ENCODE measurements at regions not wholly inside any gene's neighbourhood (a gene's known extent, or its start where the extent isn't known, plus 50 kb on each side); places are given as distances from the start of the nearest gene placed in this dataset.

DNA sequence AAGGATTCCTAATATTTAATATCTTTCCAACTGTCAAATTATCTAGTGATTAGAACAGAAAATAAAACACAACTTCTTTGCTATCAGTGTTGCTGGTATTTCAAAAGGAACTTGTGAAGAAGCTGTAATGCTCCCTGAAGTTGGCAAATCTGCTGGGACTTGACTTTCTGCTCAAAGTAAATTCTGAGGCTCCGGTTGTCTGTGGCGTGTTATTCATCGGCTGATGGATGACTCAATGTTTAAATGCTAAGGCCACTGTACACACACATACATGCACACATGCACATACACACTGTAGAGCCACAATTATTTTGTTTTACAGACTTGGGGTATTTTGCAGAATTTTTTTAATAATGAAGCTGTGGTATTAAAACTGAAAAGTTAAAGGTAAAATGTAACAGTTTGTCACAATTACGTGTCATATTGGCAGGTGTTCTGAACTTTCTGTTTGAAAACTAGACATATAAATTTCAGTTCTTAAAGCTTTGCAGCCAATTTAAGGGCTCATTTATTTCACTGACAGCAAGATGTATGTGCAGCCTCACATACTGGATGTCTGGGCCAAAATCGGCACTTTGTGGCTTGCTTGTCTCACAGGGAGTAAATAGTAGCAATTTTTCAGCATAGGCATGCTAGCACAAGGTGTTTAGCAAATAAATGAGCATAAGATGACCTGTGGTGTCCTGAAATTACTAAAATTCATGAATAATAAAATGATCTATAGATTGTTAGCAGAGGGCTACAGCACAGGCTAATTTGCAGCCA is 1691.7 kb upstream of the PCDH20 start:
- Histone ChIP-seq H4K8ac (ENCODE audit: low read depth, low read length) (no peak overlapping the region), H3K27me3 (ENCODE audit: insufficient read depth, low read length) (no peaks in the 10 kb centered on the region), H4K91ac (ENCODE audit: low read depth, low read length) (no peak overlapping the region), H3K4me1 (ENCODE audit: control insufficient read depth in 1 of 2, insufficient read depth in 2 of 2, low read length in 2 of 2) (no peaks in the 10 kb centered on the region), H3K79me1 (ENCODE audit: low read length) (no peaks in the 10 kb centered on the region), H2AK5ac (ENCODE audit: low read length) (no peak overlapping the region), H3K36me3 (ENCODE audit: control insufficient read depth in 1 of 2, insufficient read depth in 2 of 2, low read length in 2 of 2) (no peaks in the 10 kb centered on the region), H3K4ac (ENCODE audit: low read depth, low read length) (no peak overlapping the region), H3K4me3 (ENCODE audit: low read depth, low read length) (no peak overlapping the region), H3K9ac (ENCODE audit: low read length) (no peak overlapping the region), H2BK5ac (ENCODE audit: low read depth, low read length, poor library complexity) (no peak overlapping the region), H2AFZ (ENCODE audit: insufficient read depth, low read length, poor library complexity) (no peak overlapping the region), H2BK12ac (ENCODE audit: low read length) (no peak overlapping the region), H3K23ac (ENCODE audit: low read length) (no peak overlapping the region), H3K4me2 (ENCODE audit: low read length) (no peak overlapping the region), H3K14ac (ENCODE audit: low read length) (no peak overlapping the region), H3K18ac (ENCODE audit: low read length) (no peak overlapping the region), H3K9me3 (ENCODE audit: insufficient read depth, low read depth, low read length) (no peaks in the 10 kb centered on the region), H2BK120ac (ENCODE audit: insufficient read depth, low read length, poor library complexity) (no peak overlapping the region), H4K12ac (ENCODE audit: low read depth, low read length) (no peak overlapping the region), H3K27ac (ENCODE audit: low read depth, low read length) (no peak overlapping the region), H3K79me2 (ENCODE audit: control insufficient read depth, insufficient read depth, low read length, poor library complexity) (no peaks in the 10 kb centered on the region)
- WGBS (ENCODE audit: extremely low coverage, insufficient coverage, insufficient read length): no CpG with 5 or more reads among the region's 5 CpGs
- no peak for DNase-seq

DNA sequence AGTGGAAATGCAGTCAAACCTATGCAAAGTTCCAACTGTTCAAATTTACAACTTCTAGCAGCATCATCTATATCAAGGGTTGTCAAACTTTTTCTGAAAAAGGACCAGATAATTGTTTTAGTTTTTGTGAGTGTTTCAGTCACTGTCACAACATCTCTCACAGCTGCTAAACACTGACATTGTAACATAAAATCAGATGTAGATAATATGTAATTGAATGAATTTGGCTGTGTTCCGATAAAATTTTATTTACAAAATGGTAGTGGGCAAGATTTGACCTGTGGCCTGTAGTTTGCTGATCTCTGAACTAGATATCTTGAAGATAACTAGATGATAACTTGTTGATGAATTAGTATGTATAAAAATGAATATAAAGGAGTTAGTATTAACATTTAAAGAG is 1679.1 kb upstream of the PCDH20 start:
- H3K4me2 ChIP-seq (ENCODE audit: low read length): no peak overlapping the region
- H3K4me3 ChIP-seq (ENCODE audit: low read depth, low read length): no peak overlapping the region
- H2BK120ac ChIP-seq (ENCODE audit: insufficient read depth, low read length, poor library complexity): no peak overlapping the region
- no peaks in the 10 kb centered on the region for H3K36me3 ChIP-seq (ENCODE audit: control insufficient read depth in 1 of 2, insufficient read depth in 2 of 2, low read length in 2 of 2)
- no peaks in the 10 kb centered on the region for H3K9me3 ChIP-seq (ENCODE audit: insufficient read depth, low read depth, low read length)
- H2BK12ac ChIP-seq (ENCODE audit: low read length): no peak overlapping the region
- no CpG with 5 or more reads among the region's 1 CpG for WGBS (ENCODE audit: extremely low coverage, insufficient coverage, insufficient read length)
- no peak overlapping the region for H2AFZ ChIP-seq (ENCODE audit: insufficient read depth, low read length, poor library complexity)
- H4K91ac ChIP-seq (ENCODE audit: low read depth, low read length): no peak overlapping the region
- DNase-seq: no peak
- H3K14ac ChIP-seq (ENCODE audit: low read length): no peak overlapping the region
- H3K9ac ChIP-seq (ENCODE audit: low read length): no peak overlapping the region
- H3K79me2 ChIP-seq (ENCODE audit: control insufficient read depth, insufficient read depth, low read length, poor library complexity): no peaks in the 10 kb centered on the region
- no peaks in the 10 kb centered on the region for H3K27me3 ChIP-seq (ENCODE audit: insufficient read depth, low read length)
- no peak overlapping the region for H3K18ac ChIP-seq (ENCODE audit: low read length)
- no peak overlapping the region for H3K23ac ChIP-seq (ENCODE audit: low read length)
- H2AK5ac ChIP-seq (ENCODE audit: low read length): no peak overlapping the region
- no peak overlapping the region for H3K27ac ChIP-seq (ENCODE audit: low read depth, low read length)
- no peak overlapping the region for H4K8ac ChIP-seq (ENCODE audit: low read depth, low read length)
- no peak overlapping the region for H4K12ac ChIP-seq (ENCODE audit: low read depth, low read length)
- no peak overlapping the region for H2BK5ac ChIP-seq (ENCODE audit: low read depth, low read length, poor library complexity)
- no peak overlapping the region for H3K4ac ChIP-seq (ENCODE audit: low read depth, low read length)
- H3K4me1 ChIP-seq (ENCODE audit: control insufficient read depth in 1 of 2, insufficient read depth in 2 of 2, low read length in 2 of 2): no peaks in the 10 kb centered on the region
- no peaks in the 10 kb centered on the region for H3K79me1 ChIP-seq (ENCODE audit: low read length)

DNA sequence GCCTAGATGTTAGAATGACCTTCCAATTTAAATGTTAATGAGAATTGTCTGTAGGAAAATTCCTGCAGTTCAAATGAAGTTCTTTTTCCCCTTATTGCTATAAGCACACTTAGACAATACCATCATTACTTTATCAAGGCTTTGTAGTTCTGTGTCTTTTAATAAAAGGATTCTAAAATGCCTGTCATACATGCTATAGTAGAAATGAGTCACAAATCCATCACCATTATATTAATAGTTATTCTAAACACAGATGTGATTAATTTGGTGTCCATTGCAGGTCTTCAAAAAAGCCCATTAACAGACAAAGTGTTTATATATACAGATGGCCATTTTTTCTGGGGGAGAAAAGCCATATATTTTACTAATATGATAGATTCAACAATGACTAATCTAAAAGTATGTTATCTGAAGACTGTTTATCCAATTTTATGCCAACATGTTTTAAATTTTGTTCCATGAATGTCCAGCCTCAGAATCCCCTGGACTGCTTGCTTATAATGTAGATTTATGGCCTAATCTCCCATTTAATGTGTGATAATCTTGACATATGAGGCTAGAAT is 1678.3 kb upstream of the PCDH20 start:
- Histone ChIP-seq H4K12ac (ENCODE audit: low read depth, low read length) (no peak overlapping the region), H3K79me1 (ENCODE audit: low read length) (no peaks in the 10 kb centered on the region), H3K9ac (ENCODE audit: low read length) (no peak overlapping the region), H2AFZ (ENCODE audit: insufficient read depth, low read length, poor library complexity) (no peak overlapping the region), H3K14ac (ENCODE audit: low read length) (no peak overlapping the region), H3K36me3 (ENCODE audit: control insufficient read depth in 1 of 2, insufficient read depth in 2 of 2, low read length in 2 of 2) (no peaks in the 10 kb centered on the region), H3K27me3 (ENCODE audit: insufficient read depth, low read length) (no peaks in the 10 kb centered on the region), H2AK5ac (ENCODE audit: low read length) (no peak overlapping the region), H2BK5ac (ENCODE audit: low read depth, low read length, poor library complexity) (no peak overlapping the region), H4K91ac (ENCODE audit: low read depth, low read length) (no peak overlapping the region), H3K4me3 (ENCODE audit: low read depth, low read length) (no peak overlapping the region), H3K27ac (ENCODE audit: low read depth, low read length) (no peak overlapping the region), H3K18ac (ENCODE audit: low read length) (no peak overlapping the region), H4K8ac (ENCODE audit: low read depth, low read length) (no peak overlapping the region), H3K4ac (ENCODE audit: low read depth, low read length) (no peak overlapping the region), H3K4me2 (ENCODE audit: low read length) (no peak overlapping the region), H2BK120ac (ENCODE audit: insufficient read depth, low read length, poor library complexity) (no peak overlapping the region), H2BK12ac (ENCODE audit: low read length) (no peak overlapping the region), H3K23ac (ENCODE audit: low read length) (no peak overlapping the region), H3K79me2 (ENCODE audit: control insufficient read depth, insufficient read depth, low read length, poor library complexity) (no peaks in the 10 kb centered on the region), H3K9me3 (ENCODE audit: insufficient read depth, low read depth, low read length) (no peaks in the 10 kb centered on the region), H3K4me1 (ENCODE audit: control insufficient read depth in 1 of 2, insufficient read depth in 2 of 2, low read length in 2 of 2) (no peaks in the 10 kb centered on the region)
- DNase-seq: no peak

DNA sequence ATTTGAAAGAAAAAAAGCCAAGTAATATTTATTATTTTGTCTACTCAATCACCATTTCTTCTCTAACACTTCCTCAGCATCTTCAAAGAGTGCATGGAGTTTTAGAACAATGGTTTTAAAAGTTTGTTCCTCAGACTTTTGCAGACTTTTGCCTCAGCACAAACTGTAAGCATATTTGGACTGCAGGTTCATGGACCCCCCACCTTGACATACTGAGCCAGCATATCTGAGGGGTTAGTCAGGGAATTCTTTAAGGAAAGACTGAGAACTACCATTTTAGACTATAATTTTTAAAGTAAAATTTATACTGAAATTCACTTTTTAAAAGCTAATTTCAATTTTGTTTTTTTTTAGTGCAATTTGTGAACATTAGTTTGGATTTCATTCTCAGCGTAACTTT is 1676.8 kb upstream of the PCDH20 start:
- no peak overlapping the region for H3K4me3 ChIP-seq (ENCODE audit: low read depth, low read length)
- H2BK120ac ChIP-seq (ENCODE audit: insufficient read depth, low read length, poor library complexity): no peak overlapping the region
- H3K14ac ChIP-seq (ENCODE audit: low read length): no peak overlapping the region
- H3K36me3 ChIP-seq (ENCODE audit: control insufficient read depth in 1 of 2, insufficient read depth in 2 of 2, low read length in 2 of 2): no peaks in the 10 kb centered on the region
- no peak overlapping the region for H2BK12ac ChIP-seq (ENCODE audit: low read length)
- no peak overlapping the region for H3K9ac ChIP-seq (ENCODE audit: low read length)
- DNase-seq: no peak
- no peak overlapping the region for H3K23ac ChIP-seq (ENCODE audit: low read length)
- WGBS (ENCODE audit: extremely low coverage, insufficient coverage, insufficient read length): no CpG with 5 or more reads among the region's 1 CpG
- H3K9me3 ChIP-seq (ENCODE audit: insufficient read depth, low read depth, low read length): no peaks in the 10 kb centered on the region
- no peak overlapping the region for H2AFZ ChIP-seq (ENCODE audit: insufficient read depth, low read length, poor library complexity)
- no peak overlapping the region for H2BK5ac ChIP-seq (ENCODE audit: low read depth, low read length, poor library complexity)
- no peak overlapping the region for H4K91ac ChIP-seq (ENCODE audit: low read depth, low read length)
- no peaks in the 10 kb centered on the region for H3K27me3 ChIP-seq (ENCODE audit: insufficient read depth, low read length)
- no peak overlapping the region for H4K12ac ChIP-seq (ENCODE audit: low read depth, low read length)
- no peak overlapping the region for H2AK5ac ChIP-seq (ENCODE audit: low read length)
- no peaks in the 10 kb centered on the region for H3K79me1 ChIP-seq (ENCODE audit: low read length)
- H3K4ac ChIP-seq (ENCODE audit: low read depth, low read length): no peak overlapping the region
- no peak overlapping the region for H3K4me2 ChIP-seq (ENCODE audit: low read length)
- no peaks in the 10 kb centered on the region for H3K4me1 ChIP-seq (ENCODE audit: control insufficient read depth in 1 of 2, insufficient read depth in 2 of 2, low read length in 2 of 2)
- no peak overlapping the region for H3K27ac ChIP-seq (ENCODE audit: low read depth, low read length)
- no peak overlapping the region for H3K18ac ChIP-seq (ENCODE audit: low read length)
- no peaks in the 10 kb centered on the region for H3K79me2 ChIP-seq (ENCODE audit: control insufficient read depth, insufficient read depth, low read length, poor library complexity)
- no peak overlapping the region for H4K8ac ChIP-seq (ENCODE audit: low read depth, low read length)
